ENCODE measurements at regions not wholly inside any gene's neighbourhood (a gene's known extent, or its start where the extent isn't known, plus 50 kb on each side); places are given as distances from the start of the nearest gene placed in this dataset.
A peak's percentile ranks its signal among the peaks of the same experiment; 100 is the strongest.

DNA sequence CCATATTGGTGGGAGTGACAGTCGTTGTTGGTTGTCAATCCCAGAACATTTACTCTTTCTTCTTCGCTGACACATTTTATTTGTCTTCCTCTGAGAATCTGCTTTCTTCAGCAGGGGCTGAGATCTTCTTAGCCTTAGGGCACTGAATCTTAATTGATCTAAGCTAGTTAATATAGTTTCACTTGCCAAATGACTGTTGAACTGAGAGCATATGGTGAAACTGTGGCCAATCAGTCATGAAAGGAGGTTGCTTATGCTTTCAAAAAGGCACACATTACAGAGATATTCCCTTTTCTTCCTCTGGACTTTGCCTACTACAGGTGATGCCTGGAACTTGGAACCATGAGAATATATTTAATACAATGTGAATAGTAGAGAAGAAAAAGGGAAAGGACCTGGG lies 60.0 kb upstream of the KIAA0040 start (continued):
- TF ChIP-seq NFXL1 (IDR thresholded peaks at IDR 0.05; ENCODE audit: borderline replicate concordance) (no peak), FOXM1 (IDR thresholded peaks at IDR 0.05; ENCODE audit: low read depth, low read length) (no peak), BACH1 (IDR thresholded peaks at IDR 0.05; ENCODE audit: borderline replicate concordance) (no peak), PML (IDR thresholded peaks at IDR 0.05; ENCODE audit: low read length) (no peak), EP300 (IDR thresholded peaks at IDR 0.05; ENCODE audit: borderline replicate concordance in 1 of 2, control insufficient read depth in 1 of 2, low read depth in 2 of 2, low read length in 2 of 2) (peak; percentile 42 to 66; a peak in 2 of 4 replicates), RFX5 (IDR thresholded peaks at IDR 0.05; ENCODE audit: low read depth, low read length) (no peak), RCOR1 (conservative IDR thresholded peaks at IDR 0.05; ENCODE audit: low read depth, low read length) (no peak), POLR2AphosphoS5 (IDR thresholded peaks at IDR 0.05; ENCODE audit: low read length) (no peak), BRCA1 (IDR thresholded peaks at IDR 0.05; ENCODE audit: low read depth, low read length) (no peak), ATF7 (IDR thresholded peaks at IDR 0.05; ENCODE audit: low read depth) (peak; percentile 49; the same call in 1 of the 2 replicates), BHLHE40 (IDR thresholded peaks at IDR 0.05; ENCODE audit: borderline replicate concordance in 1 of 2, low read depth in 2 of 2, low read length in 1 of 2) (peak in 1 of 2 experiments; percentile 17; a peak in 1 of 4 replicates)
- TF ChIP-seq, protein P1, sequence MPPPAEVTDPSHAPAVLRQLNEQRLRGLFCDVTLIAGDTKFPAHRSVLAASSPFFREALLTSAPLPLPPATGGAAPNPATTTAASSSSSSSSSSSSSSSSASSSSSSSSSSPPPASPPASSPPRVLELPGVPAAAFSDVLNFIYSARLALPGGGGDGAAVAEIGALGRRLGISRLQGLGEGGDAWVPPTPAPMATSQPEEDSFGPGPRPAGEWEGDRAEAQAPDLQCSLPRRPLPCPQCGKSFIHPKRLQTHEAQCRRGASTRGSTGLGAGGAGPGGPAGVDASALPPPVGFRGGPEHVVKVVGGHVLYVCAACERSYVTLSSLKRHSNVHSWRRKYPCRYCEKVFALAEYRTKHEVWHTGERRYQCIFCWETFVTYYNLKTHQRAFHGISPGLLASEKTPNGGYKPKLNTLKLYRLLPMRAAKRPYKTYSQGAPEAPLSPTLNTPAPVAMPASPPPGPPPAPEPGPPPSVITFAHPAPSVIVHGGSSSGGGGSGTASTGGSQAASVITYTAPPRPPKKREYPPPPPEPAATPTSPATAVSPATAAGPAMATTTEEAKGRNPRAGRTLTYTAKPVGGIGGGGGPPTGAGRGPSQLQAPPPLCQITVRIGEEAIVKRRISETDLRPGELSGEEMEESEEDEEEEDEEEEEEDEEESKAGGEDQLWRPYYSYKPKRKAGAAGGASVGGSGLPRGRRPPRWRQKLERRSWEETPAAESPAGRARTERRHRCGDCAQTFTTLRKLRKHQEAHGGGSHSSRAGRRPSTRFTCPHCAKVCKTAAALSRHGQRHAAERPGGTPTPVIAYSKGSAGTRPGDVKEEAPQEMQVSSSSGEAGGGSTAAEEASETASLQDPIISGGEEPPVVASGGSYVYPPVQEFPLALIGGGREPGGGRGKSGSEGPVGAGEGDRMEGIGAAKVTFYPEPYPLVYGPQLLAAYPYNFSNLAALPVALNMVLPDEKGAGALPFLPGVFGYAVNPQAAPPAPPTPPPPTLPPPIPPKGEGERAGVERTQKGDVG (CRISPR knock-in tag; IDR thresholded peaks at IDR 0.05): no peak
- TF ChIP-seq, protein P2, sequence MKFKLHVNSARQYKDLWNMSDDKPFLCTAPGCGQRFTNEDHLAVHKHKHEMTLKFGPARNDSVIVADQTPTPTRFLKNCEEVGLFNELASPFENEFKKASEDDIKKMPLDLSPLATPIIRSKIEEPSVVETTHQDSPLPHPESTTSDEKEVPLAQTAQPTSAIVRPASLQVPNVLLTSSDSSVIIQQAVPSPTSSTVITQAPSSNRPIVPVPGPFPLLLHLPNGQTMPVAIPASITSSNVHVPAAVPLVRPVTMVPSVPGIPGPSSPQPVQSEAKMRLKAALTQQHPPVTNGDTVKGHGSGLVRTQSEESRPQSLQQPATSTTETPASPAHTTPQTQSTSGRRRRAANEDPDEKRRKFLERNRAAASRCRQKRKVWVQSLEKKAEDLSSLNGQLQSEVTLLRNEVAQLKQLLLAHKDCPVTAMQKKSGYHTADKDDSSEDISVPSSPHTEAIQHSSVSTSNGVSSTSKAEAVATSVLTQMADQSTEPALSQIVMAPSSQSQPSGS (IDR thresholded peaks at IDR 0.05; ENCODE audit: low read length): no peak; the same call in 1 of the 2 replicates
- TF ChIP-seq, protein P3, sequence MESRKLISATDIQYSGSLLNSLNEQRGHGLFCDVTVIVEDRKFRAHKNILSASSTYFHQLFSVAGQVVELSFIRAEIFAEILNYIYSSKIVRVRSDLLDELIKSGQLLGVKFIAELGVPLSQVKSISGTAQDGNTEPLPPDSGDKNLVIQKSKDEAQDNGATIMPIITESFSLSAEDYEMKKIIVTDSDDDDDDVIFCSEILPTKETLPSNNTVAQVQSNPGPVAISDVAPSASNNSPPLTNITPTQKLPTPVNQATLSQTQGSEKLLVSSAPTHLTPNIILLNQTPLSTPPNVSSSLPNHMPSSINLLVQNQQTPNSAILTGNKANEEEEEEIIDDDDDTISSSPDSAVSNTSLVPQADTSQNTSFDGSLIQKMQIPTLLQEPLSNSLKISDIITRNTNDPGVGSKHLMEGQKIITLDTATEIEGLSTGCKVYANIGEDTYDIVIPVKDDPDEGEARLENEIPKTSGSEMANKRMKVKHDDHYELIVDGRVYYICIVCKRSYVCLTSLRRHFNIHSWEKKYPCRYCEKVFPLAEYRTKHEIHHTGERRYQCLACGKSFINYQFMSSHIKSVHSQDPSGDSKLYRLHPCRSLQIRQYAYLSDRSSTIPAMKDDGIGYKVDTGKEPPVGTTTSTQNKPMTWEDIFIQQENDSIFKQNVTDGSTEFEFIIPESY (IDR thresholded peaks at IDR 0.05): no peak
- TF ChIP-seq, protein P4, sequence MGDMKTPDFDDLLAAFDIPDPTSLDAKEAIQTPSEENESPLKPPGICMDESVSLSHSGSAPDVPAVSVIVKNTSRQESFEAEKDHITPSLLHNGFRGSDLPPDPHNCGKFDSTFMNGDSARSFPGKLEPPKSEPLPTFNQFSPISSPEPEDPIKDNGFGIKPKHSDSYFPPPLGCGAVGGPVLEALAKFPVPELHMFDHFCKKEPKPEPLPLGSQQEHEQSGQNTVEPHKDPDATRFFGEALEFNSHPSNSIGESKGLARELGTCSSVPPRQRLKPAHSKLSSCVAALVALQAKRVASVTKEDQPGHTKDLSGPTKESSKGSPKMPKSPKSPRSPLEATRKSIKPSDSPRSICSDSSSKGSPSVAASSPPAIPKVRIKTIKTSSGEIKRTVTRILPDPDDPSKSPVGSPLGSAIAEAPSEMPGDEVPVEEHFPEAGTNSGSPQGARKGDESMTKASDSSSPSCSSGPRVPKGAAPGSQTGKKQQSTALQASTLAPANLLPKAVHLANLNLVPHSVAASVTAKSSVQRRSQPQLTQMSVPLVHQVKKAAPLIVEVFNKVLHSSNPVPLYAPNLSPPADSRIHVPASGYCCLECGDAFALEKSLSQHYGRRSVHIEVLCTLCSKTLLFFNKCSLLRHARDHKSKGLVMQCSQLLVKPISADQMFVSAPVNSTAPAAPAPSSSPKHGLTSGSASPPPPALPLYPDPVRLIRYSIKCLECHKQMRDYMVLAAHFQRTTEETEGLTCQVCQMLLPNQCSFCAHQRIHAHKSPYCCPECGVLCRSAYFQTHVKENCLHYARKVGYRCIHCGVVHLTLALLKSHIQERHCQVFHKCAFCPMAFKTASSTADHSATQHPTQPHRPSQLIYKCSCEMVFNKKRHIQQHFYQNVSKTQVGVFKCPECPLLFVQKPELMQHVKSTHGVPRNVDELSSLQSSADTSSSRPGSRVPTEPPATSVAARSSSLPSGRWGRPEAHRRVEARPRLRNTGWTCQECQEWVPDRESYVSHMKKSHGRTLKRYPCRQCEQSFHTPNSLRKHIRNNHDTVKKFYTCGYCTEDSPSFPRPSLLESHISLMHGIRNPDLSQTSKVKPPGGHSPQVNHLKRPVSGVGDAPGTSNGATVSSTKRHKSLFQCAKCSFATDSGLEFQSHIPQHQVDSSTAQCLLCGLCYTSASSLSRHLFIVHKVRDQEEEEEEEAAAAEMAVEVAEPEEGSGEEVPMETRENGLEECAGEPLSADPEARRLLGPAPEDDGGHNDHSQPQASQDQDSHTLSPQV (IDR thresholded peaks at IDR 0.05): no peak
